Loucy (cell line): ENCODE measurements at regions not wholly inside any gene's neighbourhood (a gene's known extent, or its start where the extent isn't known, plus 50 kb on each side); places are given as distances from the start of the nearest gene placed in this dataset.

Experiments
- CTCF ChIP-seq: fragments of 200-600 bp; sonication (generic); conservative IDR thresholded peaks from 2 replicates; pipeline ENCODE4 v1.5.1; 2014; ENCODE audit warnings: mild to moderate bottlenecking, antibody characterized with exemption, low read length
- EZH2phosphoT487 ChIP-seq: fragments of 200-600 bp; IDR thresholded peaks from 2 replicates; pipeline ENCODE4 v1.6.1; 2018; ENCODE audit warnings: antibody characterized with exemption, mild to moderate bottlenecking, moderate library complexity, borderline replicate concordance

DNA sequence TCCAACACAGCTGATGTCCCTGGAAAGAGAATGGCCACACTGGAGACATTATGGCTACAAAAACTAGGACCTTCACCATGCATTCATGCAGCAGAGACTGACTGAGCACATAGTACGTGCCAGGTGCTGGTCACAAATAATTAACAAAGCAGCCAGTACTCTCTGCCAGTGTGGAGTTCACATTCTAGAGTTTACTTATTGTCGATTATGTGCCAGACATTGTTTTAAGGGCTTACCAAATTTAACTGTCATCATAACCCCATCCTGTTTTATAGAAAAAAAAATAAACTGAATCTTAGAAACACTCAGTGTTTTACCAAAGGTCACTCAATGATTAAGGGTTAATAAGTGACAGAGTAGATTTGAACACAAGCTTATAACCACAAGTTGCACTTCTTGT is 143.3 kb downstream of the RRAGC start:
- TF ChIP-seq CTCF (no peak), EZH2phosphoT487 (no peak)
